B cell (primary cell): ENCODE measurements at regions not wholly inside any gene's neighbourhood (a gene's known extent, or its start where the extent isn't known, plus 50 kb on each side); places are given as distances from the start of the nearest gene placed in this dataset.

Source experiments
- ATAC-seq: fragments of 200-7000 bp; cut with Tn5 transposase; one replicate; pipeline ENCODE4 v1.10.0; 2021; ENCODE audit warnings: low read depth, mild to moderate bottlenecking, moderate number of reproducible peaks, moderate library complexity
- CTCF ChIA-PET: fragments of 350-600 bp; sonication (Branson Sonifier 250); formaldehyde crosslinking; loops from one replicate; lab custom pipeline; 2021; ENCODE audit warnings: antibody characterized with exemption, inconsistent platforms; lab: Charles Lee
- POLR2A ChIA-PET: fragments of 350-600 bp; sonication (Branson Sonifier 250); formaldehyde crosslinking; loops from one replicate; lab custom pipeline; 2021; ENCODE audit warnings: antibody characterized with exemption; lab: Charles Lee
- DNase-seq: peaks from one replicate; pipeline ENCODE4 v3.0.0; 2013
- H2AFZ ChIP-seq: 2 replicates; pipeline ENCODE4 v1.6.1; 2012; ENCODE audit warnings: mild to moderate bottlenecking, low read depth, low read length; ENCODE audit not compliant: insufficient read depth, poor library complexity, severe bottlenecking
- H3K27ac ChIP-seq, 2 donors: 1 replicate in 1 of 2; 2 replicates in 1 of 2; pipeline ENCODE4 v1.5.1; 2012 to 2013; ENCODE audit warnings: low read length in 2 of 2, mild to moderate bottlenecking in 2 of 2, moderate library complexity in 1 of 2
- H3K27me3 ChIP-seq, 4 experiments: fragments of 200-600 bp in 1 of 4; sonication (generic) in 1 of 4; replicated peaks in 1 of 4; 1 replicate in 2 of 4; 2 replicates in 2 of 4; pipeline versions ENCODE4 v1.6.1 to v1.7.0; 2013 to 2016; ENCODE audit warnings: low read length in 3 of 4, mild to moderate bottlenecking in 2 of 4, mixed read lengths in 1 of 4, moderate library complexity in 1 of 4; ENCODE audit not compliant: insufficient read depth in 4 of 4, control insufficient read depth in 3 of 4; ENCODE audit errors: control extremely low read depth in 1 of 4
- H3K36me3 ChIP-seq, 2 experiments: replicated peaks in 1 of 2; 1 replicate in 1 of 2; 2 replicates in 1 of 2; pipeline versions ENCODE4 v1.6.1 to v1.7.1; 2013; ENCODE audit warnings: low read length in 1 of 2; ENCODE audit not compliant: insufficient read depth in 2 of 2, control insufficient read depth in 1 of 2; ENCODE audit errors: control extremely low read depth in 1 of 2, extremely low read depth in 1 of 2
- H3K4me1 ChIP-seq, 2 donors: fragments of 200-600 bp in 1 of 2; sonication (generic) in 1 of 2; 1 replicate in 1 of 2; 2 replicates in 1 of 2; pipeline versions ENCODE4 v1.5.1 to v1.6.1; 2013 to 2017; ENCODE audit warnings: low read length in 2 of 2; ENCODE audit not compliant: control insufficient read depth in 2 of 2, insufficient read depth in 2 of 2
- H3K4me2 ChIP-seq: replicated peaks from 2 replicates; pipeline ENCODE3; 2012; ENCODE audit warnings: mild to moderate bottlenecking, low read depth, low read length; ENCODE audit not compliant: poor library complexity, severe bottlenecking
- H3K4me3 ChIP-seq, 5 experiments: fragments of 200-600 bp in 1 of 5; sonication (generic) in 1 of 5; 1 replicate in 3 of 5; 2 replicates in 2 of 5; pipeline versions ENCODE4 v1.5.1 to v1.7.0; 2011 to 2016; ENCODE audit warnings: low read length in 4 of 5, mild to moderate bottlenecking in 4 of 5, low read depth in 2 of 5, control low read depth in 1 of 5, moderate library complexity in 1 of 5; ENCODE audit not compliant: insufficient read depth in 1 of 5; ENCODE audit errors: control extremely low read depth in 1 of 5, extremely low read depth in 1 of 5
- H3K79me2 ChIP-seq: fragments of 200-600 bp; sonication (generic); one replicate; pipeline ENCODE4 v1.6.0; 2016; ENCODE audit warnings: low read length; ENCODE audit not compliant: control insufficient read depth, insufficient read depth
- H3K9ac ChIP-seq: fragments of 200-600 bp; sonication (generic); 2 replicates; pipeline ENCODE4 v1.6.1; 2017; ENCODE audit warnings: mild to moderate bottlenecking, low read length, moderate library complexity
- H3K9me3 ChIP-seq, 3 donors: one replicate each; pipeline versions ENCODE4 v1.6.1 to v1.7.1; 2013; ENCODE audit warnings: low read length in 2 of 3; ENCODE audit not compliant: control insufficient read depth in 2 of 3, insufficient read depth in 1 of 3; ENCODE audit errors: control extremely low read depth in 1 of 3
- H4K20me1 ChIP-seq: 2 replicates; pipeline ENCODE4 v1.6.0; 2012; ENCODE audit warnings: mild to moderate bottlenecking, low read length; ENCODE audit not compliant: insufficient read depth, control insufficient read depth, poor library complexity, severe bottlenecking
- H3K27ac Mint-ChIP-seq: one replicate; pipeline ENCODE4 v1.8.0; 2021; ENCODE audit warnings: mixed read lengths
- H3K27me3 Mint-ChIP-seq: one replicate; pipeline ENCODE4 v1.8.0; 2021; ENCODE audit warnings: mixed read lengths
- H3K4me1 Mint-ChIP-seq: one replicate; pipeline ENCODE4 v1.8.0; 2021; ENCODE audit warnings: mixed read lengths
- H3K4me3 Mint-ChIP-seq: one replicate; pipeline ENCODE4 v1.8.0; 2021; ENCODE audit warnings: mixed read lengths
- H3K9me3 Mint-ChIP-seq: one replicate; pipeline ENCODE4 v1.8.0; 2022; ENCODE audit warnings: mixed read lengths; ENCODE audit not compliant: insufficient read depth
- EZH2 ChIP-seq: IDR thresholded peaks from 2 replicates; pipeline ENCODE4 v1.6.1; 2012; ENCODE audit warnings: borderline replicate concordance, low read depth, mild to moderate bottlenecking, moderate library complexity, low read length; ENCODE audit not compliant: insufficient read depth, poor library complexity, severe bottlenecking
- whole genome bisulfite sequencing: methylation state at CpG from one replicate; pipeline ENCODE4 v1.1.5; 2013; ENCODE audit warnings: missing lambda C conversion rate; ENCODE audit not compliant: insufficient coverage; 5-methylcytosine and 5-hydroxymethylcytosine counted together
- intact Hi-C: fragments of 100-400 bp; cut with micrococcal nuclease; formaldehyde crosslinking; loops from one replicate; pipeline ENCODE4 v1.10.0; 2022
- TF ChIP-seq, protein P1 (sequence below): fragments of 200-600 bp; IDR thresholded peaks from one replicate; pipeline ENCODE4 v1.8.0; 2022; ENCODE audit warnings: antibody characterized with exemption, mild to moderate bottlenecking

- no peaks in the 10 kb centered on the region for H3K9me3 Mint-ChIP-seq
- no peak overlapping the region for H2AFZ ChIP-seq
- TF ChIP-seq, protein P1, sequence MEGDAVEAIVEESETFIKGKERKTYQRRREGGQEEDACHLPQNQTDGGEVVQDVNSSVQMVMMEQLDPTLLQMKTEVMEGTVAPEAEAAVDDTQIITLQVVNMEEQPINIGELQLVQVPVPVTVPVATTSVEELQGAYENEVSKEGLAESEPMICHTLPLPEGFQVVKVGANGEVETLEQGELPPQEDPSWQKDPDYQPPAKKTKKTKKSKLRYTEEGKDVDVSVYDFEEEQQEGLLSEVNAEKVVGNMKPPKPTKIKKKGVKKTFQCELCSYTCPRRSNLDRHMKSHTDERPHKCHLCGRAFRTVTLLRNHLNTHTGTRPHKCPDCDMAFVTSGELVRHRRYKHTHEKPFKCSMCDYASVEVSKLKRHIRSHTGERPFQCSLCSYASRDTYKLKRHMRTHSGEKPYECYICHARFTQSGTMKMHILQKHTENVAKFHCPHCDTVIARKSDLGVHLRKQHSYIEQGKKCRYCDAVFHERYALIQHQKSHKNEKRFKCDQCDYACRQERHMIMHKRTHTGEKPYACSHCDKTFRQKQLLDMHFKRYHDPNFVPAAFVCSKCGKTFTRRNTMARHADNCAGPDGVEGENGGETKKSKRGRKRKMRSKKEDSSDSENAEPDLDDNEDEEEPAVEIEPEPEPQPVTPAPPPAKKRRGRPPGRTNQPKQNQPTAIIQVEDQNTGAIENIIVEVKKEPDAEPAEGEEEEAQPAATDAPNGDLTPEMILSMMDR = no peak
- no peak for TF ChIP-seq EZH2
- no peaks in the 10 kb centered on the region for H3K27me3 ChIP-seq
- H3K27me3 Mint-ChIP-seq = no peaks in the 10 kb centered on the region
- H3K79me2 ChIP-seq = no peaks in the 10 kb centered on the region
- H3K4me1 Mint-ChIP-seq = no peaks in the 10 kb centered on the region
- intact Hi-C loops = no loop called here
- POLR2A ChIA-PET = no interaction called here
- CTCF ChIA-PET = no interaction called here
- ATAC-seq (no peak), DNase-seq (no peak)
- H3K9ac ChIP-seq = no peak overlapping the region
- H4K20me1 ChIP-seq = no peaks in the 10 kb centered on the region
- no peak overlapping the region for H3K27ac ChIP-seq
- H3K4me1 ChIP-seq = no peaks in the 10 kb centered on the region
- peaks cover 0 to 5% (median 0%) of the 10 kb centered on the region in 3 donors for H3K9me3 ChIP-seq
- no peak overlapping the region for H3K4me3 Mint-ChIP-seq
- H3K4me2 ChIP-seq = no peak overlapping the region
- WGBS = no CpG with 5 or more reads among the region's 4 CpGs
- no peak overlapping the region for H3K4me3 ChIP-seq
- no peak overlapping the region for H3K27ac Mint-ChIP-seq
- H3K36me3 ChIP-seq = no peaks in the 10 kb centered on the region
Measured at GRCh38 chr4:20028645-20029044, 223.1 kb upstream of the SLIT2 start.

DNA sequence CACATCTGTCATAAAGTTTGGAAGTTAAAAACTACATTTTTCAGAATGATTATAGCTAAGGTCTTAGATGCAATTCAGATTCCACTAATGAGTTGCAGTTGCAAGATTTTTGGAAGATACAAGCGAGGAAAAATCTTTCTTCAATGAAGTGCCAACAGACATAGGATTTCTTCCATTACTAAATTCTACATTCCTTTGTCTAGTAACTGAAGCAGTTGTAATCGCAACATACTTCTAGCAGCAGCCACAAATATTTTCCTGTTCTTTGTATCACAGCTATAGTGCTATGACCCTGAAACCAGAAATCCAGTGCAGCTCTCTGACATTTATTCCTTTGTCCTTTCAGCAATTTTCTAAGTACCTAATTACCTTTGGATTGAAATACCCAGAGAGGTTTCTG, 225.2 kb upstream of the SLIT2 start:
- H3K27me3 Mint-ChIP-seq = no peaks in the 10 kb centered on the region
- Histone ChIP-seq H3K9ac (no peak overlapping the region), H2AFZ (no peak overlapping the region), H3K4me2 (no peak overlapping the region), H4K20me1 (no peaks in the 10 kb centered on the region), H3K36me3 (no peaks in the 10 kb centered on the region), H3K27ac (no peak overlapping the region), H3K79me2 (no peaks in the 10 kb centered on the region), H3K27me3 (no peaks in the 10 kb centered on the region), H3K4me3 (no peak overlapping the region), H3K4me1 (no peaks in the 10 kb centered on the region), H3K9me3 (peaks cover 0 to 5% (median 0%) of the 10 kb centered on the region in 3 donors)
- DNase-seq = no peak
- ChIA-PET POLR2A (no interaction called here), CTCF (no interaction called here)
- 89% methylated on average over 2 of the region's 2 CpGs for WGBS
- H3K27ac Mint-ChIP-seq = no peak overlapping the region
- H3K9me3 Mint-ChIP-seq = no peaks in the 10 kb centered on the region
- no peak for ATAC-seq
- no peaks in the 10 kb centered on the region for H3K4me1 Mint-ChIP-seq
- no peak overlapping the region for H3K4me3 Mint-ChIP-seq
- no peak for TF ChIP-seq EZH2
- TF ChIP-seq, protein P1 = no peak
- intact Hi-C loops = no loop called here
